Fibroblast of lung (primary cell): ENCODE measurements at regions not wholly inside any gene's neighbourhood (a gene's known extent, or its start where the extent isn't known, plus 50 kb on each side); places are given as distances from the start of the nearest gene placed in this dataset.

Experiments
- DNase-seq, 2 donors: peaks; one replicate each; pipeline versions ENCODE4 v3.0.0 to v3.0.0-alpha.2; 2010; ENCODE audit warnings: low read depth in 2 of 2
- H2AFZ ChIP-seq: 2 replicates; pipeline ENCODE4 v1.5.1; 2012; ENCODE audit warnings: low read length, control low read depth, inconsistent platforms
- H3K27ac ChIP-seq: 2 replicates; pipeline ENCODE4 v1.5.1; 2011; ENCODE audit warnings: low read length, control low read depth; ENCODE audit not compliant: insufficient read depth
- H3K27me3 ChIP-seq: 2 replicates; pipeline ENCODE4 v1.5.1; 2011; ENCODE audit warnings: mild to moderate bottlenecking, low read length; ENCODE audit not compliant: control insufficient read depth, insufficient read depth
- H3K36me3 ChIP-seq: 2 replicates; pipeline ENCODE4 v1.5.1; 2011; ENCODE audit warnings: low read length; ENCODE audit not compliant: control insufficient read depth, insufficient read depth
- H3K4me1 ChIP-seq: 2 replicates; pipeline ENCODE4 v1.5.1; 2011; ENCODE audit warnings: low read length; ENCODE audit not compliant: control insufficient read depth, insufficient read depth; ENCODE audit errors: extremely low read depth
- H3K4me2 ChIP-seq: 2 replicates; pipeline ENCODE4 v1.5.1; 2011; ENCODE audit warnings: low read length, control low read depth; ENCODE audit not compliant: insufficient read depth; ENCODE audit errors: extremely low read depth
- H3K4me3 ChIP-seq, 4 experiments: fragments of 200-600 bp in 1 of 4; sonication (generic) in 1 of 4; replicated peaks in 1 of 4; 2 replicates each; pipeline ENCODE4 v1.5.1; 2011 to 2016; ENCODE audit warnings: low read length in 4 of 4, low read depth in 3 of 4, mild to moderate bottlenecking in 3 of 4, control low read depth in 2 of 4, inconsistent platforms in 1 of 4, mixed read lengths in 1 of 4; ENCODE audit not compliant: insufficient read depth in 1 of 4; ENCODE audit errors: control extremely low read depth in 1 of 4
- H3K79me2 ChIP-seq: 2 replicates; pipeline ENCODE4 v1.5.1; 2012; ENCODE audit warnings: mild to moderate bottlenecking, low read length, inconsistent platforms; ENCODE audit not compliant: control insufficient read depth, insufficient read depth
- H3K9ac ChIP-seq: 2 replicates; pipeline ENCODE4 v1.5.1; 2011; ENCODE audit warnings: mild to moderate bottlenecking, low read length, control low read depth; ENCODE audit not compliant: insufficient read depth
- H3K9me3 ChIP-seq: 2 replicates; pipeline ENCODE4 v1.5.1; 2012; ENCODE audit warnings: low read depth, low read length; ENCODE audit not compliant: control insufficient read depth, insufficient read depth
- H4K20me1 ChIP-seq: 2 replicates; pipeline ENCODE4 v1.5.1; 2011; ENCODE audit warnings: low read length; ENCODE audit not compliant: control insufficient read depth, insufficient read depth; ENCODE audit errors: extremely low read depth
- CTCF ChIP-seq, 2 donors: IDR thresholded peaks in 1 of 2; conservative IDR thresholded peaks in 1 of 2; 1 replicate in 1 of 2; 2 replicates in 1 of 2; pipeline ENCODE4 v1.5.1; 2011 to 2012; ENCODE audit warnings: low read length in 2 of 2, control low read depth in 1 of 2, inconsistent platforms in 1 of 2, low read depth in 1 of 2, mild to moderate bottlenecking in 1 of 2
- EZH2 ChIP-seq: IDR thresholded peaks from 2 replicates; pipeline ENCODE4 v1.5.1; 2012; ENCODE audit warnings: low read length, control low read depth, mild to moderate bottlenecking; ENCODE audit errors: missing control alignments

- no peaks in the 10 kb centered on the region for H3K79me2 ChIP-seq
- H3K4me2 ChIP-seq = no peak overlapping the region
- H3K27me3 ChIP-seq = no peaks in the 10 kb centered on the region
- H3K27ac ChIP-seq = no peak overlapping the region
- no peaks in the 10 kb centered on the region for H4K20me1 ChIP-seq
- H3K4me3 ChIP-seq = no peak overlapping the region
- H3K9me3 ChIP-seq = no peaks in the 10 kb centered on the region
- no peak overlapping the region for H3K9ac ChIP-seq
- H3K36me3 ChIP-seq = no peaks in the 10 kb centered on the region
- no peak for TF ChIP-seq EZH2
- TF ChIP-seq CTCF (conservative IDR thresholded peaks at IDR 0.05 in 1 of 2, IDR thresholded peaks at IDR 0.05 in 1 of 2; ENCODE audit: low read depth in 1 of 2, low read length in 2 of 2) = no peak
- DNase-seq = no peak
- H2AFZ ChIP-seq = no peak overlapping the region
- H3K4me1 ChIP-seq = no peaks in the 10 kb centered on the region
Measured at GRCh38 chr5:89447027-89447426, 564.0 kb upstream of the MEF2C start.

GRCh38 chr5:89445106-89445745, 562.2 kb upstream of the MEF2C start:
- no peaks in the 10 kb centered on the region for H3K27me3 ChIP-seq
- DNase-seq = no peak
- TF ChIP-seq EZH2 = no peak
- no peak for TF ChIP-seq CTCF (conservative IDR thresholded peaks at IDR 0.05 in 1 of 2, IDR thresholded peaks at IDR 0.05 in 1 of 2; ENCODE audit: low read depth in 1 of 2, low read length in 2 of 2)
- H3K9ac ChIP-seq = no peak overlapping the region
- H3K4me3 ChIP-seq = no peak overlapping the region
- no peaks in the 10 kb centered on the region for H4K20me1 ChIP-seq
- no peaks in the 10 kb centered on the region for H3K4me1 ChIP-seq
- H2AFZ ChIP-seq = no peak overlapping the region
- no peaks in the 10 kb centered on the region for H3K36me3 ChIP-seq
- H3K4me2 ChIP-seq = no peak overlapping the region
- no peak overlapping the region for H3K27ac ChIP-seq
- no peaks in the 10 kb centered on the region for H3K79me2 ChIP-seq
- no peaks in the 10 kb centered on the region for H3K9me3 ChIP-seq

- Histone ChIP-seq H3K27me3 (no peaks in the 10 kb centered on the region), H2AFZ (no peak overlapping the region), H3K36me3 (no peaks in the 10 kb centered on the region), H3K9me3 (no peaks in the 10 kb centered on the region), H3K4me2 (no peak overlapping the region), H3K4me3 (no peak overlapping the region), H4K20me1 (no peaks in the 10 kb centered on the region), H3K4me1 (no peaks in the 10 kb centered on the region), H3K27ac (no peak overlapping the region), H3K9ac (no peak overlapping the region), H3K79me2 (no peaks in the 10 kb centered on the region)
- TF ChIP-seq CTCF (conservative IDR thresholded peaks at IDR 0.05 in 1 of 2, IDR thresholded peaks at IDR 0.05 in 1 of 2; ENCODE audit: low read depth in 1 of 2, low read length in 2 of 2) (no peak), EZH2 (no peak)
- no peak for DNase-seq
Measured at GRCh38 chr5:89444088-89444487, 561.1 kb upstream of the MEF2C start.
